PC-9 (cell line): ENCODE measurements at regions not wholly inside any gene's neighbourhood (a gene's known extent, or its start where the extent isn't known, plus 50 kb on each side); places are given as distances from the start of the nearest gene placed in this dataset.

ENCODE experiments used
- BruUV-seq: library from RNA; stranded (reverse); fragments of 400-500 nt; replicated peaks from 2 replicates; lab custom pipeline; 2021; lab: Mats Ljungman, UMichigan
- CTCF ChIA-PET: fragments of 300-600 bp; sonication (Branson Sonifier 250); formaldehyde crosslinking; loops from one replicate; lab custom pipeline; 2022; ENCODE audit warnings: antibody characterized with exemption; lab: Charles Lee
- POLR2A ChIA-PET: fragments of 300-600 bp; sonication (Branson Sonifier 250); formaldehyde crosslinking; loops from one replicate; lab custom pipeline; 2022; ENCODE audit warnings: antibody characterized with exemption; ENCODE audit not compliant: unreplicated experiment; lab: Charles Lee
- DNase-seq, 2 experiments: peaks; one replicate each; pipeline versions ENCODE4 v3.0.0 to v3.0.0-alpha.2; 2015 to 2022; ENCODE audit warnings: mixed read lengths in 1 of 2
- H2AFZ ChIP-seq: fragments of 200-600 bp; sonication (generic); 2 replicates; pipeline ENCODE4 v1.8.1; 2017; ENCODE audit warnings: antibody characterized with exemption
- H3F3A ChIP-seq: fragments of 200-600 bp; sonication (generic); 2 replicates; pipeline ENCODE4 v1.8.1; 2017; ENCODE audit warnings: antibody characterized with exemption, mild to moderate bottlenecking, low read depth; ENCODE audit not compliant: insufficient read depth
- H3K27ac ChIP-seq: fragments of 200-600 bp; sonication (generic); 2 replicates; pipeline ENCODE4 v1.6.1; 2016; ENCODE audit warnings: mixed run types
- H3K27me3 ChIP-seq: fragments of 200-600 bp; sonication (generic); 2 replicates; pipeline ENCODE4 v1.6.1; 2016; ENCODE audit warnings: low read depth, mixed run types; ENCODE audit not compliant: insufficient read depth
- H3K36me3 ChIP-seq: fragments of 200-600 bp; sonication (generic); 2 replicates; pipeline ENCODE4 v1.6.1; 2016; ENCODE audit warnings: low read depth, mixed run types
- H3K4me1 ChIP-seq: fragments of 200-600 bp; sonication (generic); replicated peaks from 2 replicates; pipeline ENCODE4 v1.6.1; 2016; ENCODE audit warnings: mixed run types; ENCODE audit not compliant: insufficient read depth
- H3K4me2 ChIP-seq: fragments of 200-600 bp; sonication (generic); 2 replicates; pipeline ENCODE4 v1.6.1; 2017; ENCODE audit warnings: mixed run types
- H3K4me3 ChIP-seq: fragments of 200-600 bp; sonication (generic); 2 replicates; pipeline ENCODE4 v1.6.1; 2016; ENCODE audit warnings: mixed run types
- H3K79me2 ChIP-seq: fragments of 200-600 bp; sonication (generic); 2 replicates; pipeline ENCODE4 v1.6.1; 2017; ENCODE audit warnings: low read depth, mixed run types
- H3K9me2 ChIP-seq: fragments of 200-600 bp; sonication (generic); 2 replicates; pipeline ENCODE4 v1.8.1; 2017; ENCODE audit warnings: mild to moderate bottlenecking; ENCODE audit not compliant: insufficient read depth
- H3K9me3 ChIP-seq: fragments of 200-600 bp; sonication (generic); 2 replicates; pipeline ENCODE4 v1.8.1; 2016; ENCODE audit warnings: low read depth; ENCODE audit not compliant: insufficient read depth
- H4K20me1 ChIP-seq: fragments of 200-600 bp; sonication (generic); 2 replicates; pipeline ENCODE4 v1.8.1; 2017; ENCODE audit not compliant: insufficient read depth
- CTCF ChIP-seq: fragments of 200-600 bp; sonication (generic); conservative IDR thresholded peaks from 2 replicates; pipeline ENCODE4 v1.6.1; 2017; ENCODE audit warnings: mixed run types, antibody characterized with exemption, mild to moderate bottlenecking, moderate library complexity
- EZH2 ChIP-seq: fragments of 200-600 bp; sonication (generic); IDR thresholded peaks from 2 replicates; pipeline ENCODE4 v1.8.0; 2017; ENCODE audit warnings: antibody characterized with exemption, low read depth
- intact Hi-C: fragments of 100-400 bp; cut with micrococcal nuclease; formaldehyde crosslinking; loops from one replicate; pipeline ENCODE4 v1.10.0; 2022; ENCODE audit not compliant: unreplicated experiment

DNA sequence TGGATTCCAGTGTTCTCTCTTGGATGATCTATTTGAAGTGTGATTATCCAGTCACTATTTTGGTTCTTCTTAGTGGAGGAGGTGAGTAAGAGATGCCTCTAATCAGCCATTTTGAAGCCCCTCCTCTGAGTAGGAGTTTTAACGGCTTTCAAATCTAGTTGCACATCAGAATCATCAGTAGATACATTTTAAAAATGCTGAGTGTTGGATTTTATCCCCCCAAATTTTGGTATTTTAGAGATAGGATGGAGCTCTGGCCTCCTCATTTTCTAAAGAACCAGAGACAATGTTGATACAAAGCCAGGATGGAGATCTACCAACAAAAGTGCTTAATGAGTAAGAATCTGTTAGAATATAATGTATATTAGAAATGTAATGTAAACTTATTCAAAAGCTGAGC, 1061.0 kb upstream of the WWC1 start:
- H3K4me2 ChIP-seq, result no peak overlapping the region
- no peaks in the 10 kb centered on the region for H3F3A ChIP-seq
- no peaks in the 10 kb centered on the region for H4K20me1 ChIP-seq
- no peak overlapping the region for H2AFZ ChIP-seq
- H3K9me3 ChIP-seq, result no peaks in the 10 kb centered on the region
- no peaks in the 10 kb centered on the region for H3K79me2 ChIP-seq
- no TSS peak for BruUV-seq
- no peak overlapping the region for H3K4me3 ChIP-seq
- ChIA-PET CTCF (no interaction called here), POLR2A (no interaction called here)
- H3K4me1 ChIP-seq, result no peaks in the 10 kb centered on the region
- no peak for DNase-seq
- no peaks in the 10 kb centered on the region for H3K27me3 ChIP-seq
- H3K9me2 ChIP-seq, result no peaks in the 10 kb centered on the region
- intact Hi-C loops, result no loop called here
- TF ChIP-seq EZH2, result no peak
- no peak for TF ChIP-seq CTCF
- H3K27ac ChIP-seq, result no peak overlapping the region
- H3K36me3 ChIP-seq, result no peaks in the 10 kb centered on the region

- POLR2A ChIA-PET, result no interaction called here
- DNase-seq, result no peak
- Histone ChIP-seq H3F3A (no peaks in the 10 kb centered on the region), H2AFZ (no peak overlapping the region), H3K9me3 (no peaks in the 10 kb centered on the region), H3K4me1 (no peaks in the 10 kb centered on the region), H3K79me2 (no peaks in the 10 kb centered on the region), H4K20me1 (no peaks in the 10 kb centered on the region), H3K4me3 (no peak overlapping the region), H3K27me3 (no peaks in the 10 kb centered on the region), H3K27ac (no peak overlapping the region), H3K4me2 (no peak overlapping the region), H3K9me2 (no peaks in the 10 kb centered on the region), H3K36me3 (no peaks in the 10 kb centered on the region)
- TF ChIP-seq EZH2 (no peak), CTCF (no peak)
- no TSS peak for BruUV-seq
- intact Hi-C loops, result no loop called here
- CTCF ChIA-PET, result no interaction called here
Measured at GRCh38 chr5:167232675-167233311, 1058.7 kb upstream of the WWC1 start.

DNA sequence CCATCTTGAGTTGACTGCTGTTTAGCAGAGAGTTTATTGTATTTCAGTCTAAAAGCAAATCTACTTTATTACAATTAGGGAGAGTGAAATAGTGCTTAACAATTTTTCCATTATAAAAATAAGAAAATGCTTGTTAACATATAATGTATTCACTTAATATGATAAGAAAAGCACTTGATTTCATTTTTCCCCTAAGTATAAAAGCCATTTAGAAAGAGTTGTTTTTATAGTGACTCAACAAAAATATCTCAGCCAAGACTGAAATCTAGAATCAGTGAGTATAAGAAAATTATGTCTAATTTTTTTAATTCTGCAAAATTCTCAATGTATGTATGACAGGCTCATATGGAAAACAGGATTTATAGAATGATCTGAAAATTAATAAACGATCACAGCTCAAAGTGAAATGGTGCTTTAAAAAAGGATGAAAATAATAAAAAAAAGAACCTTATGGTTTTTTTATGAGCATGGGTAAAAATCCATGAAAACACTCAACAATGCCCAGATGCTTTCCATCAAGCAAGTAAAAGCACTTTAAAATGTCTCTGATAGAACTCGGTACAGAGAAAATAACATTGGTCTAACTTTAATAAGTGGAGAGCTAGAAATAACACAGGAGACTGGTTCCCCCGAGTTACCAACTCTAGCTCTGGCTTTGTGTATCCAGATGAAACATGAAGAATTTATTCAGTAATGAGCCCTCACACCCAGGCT, 1057.8 kb upstream of the WWC1 start:
- DNase-seq, result no peak
- no peaks in the 10 kb centered on the region for H3K79me2 ChIP-seq
- BruUV-seq, result no TSS peak
- CTCF ChIA-PET, result no interaction called here
- TF ChIP-seq EZH2, result no peak
- no peak for TF ChIP-seq CTCF
- H3K9me3 ChIP-seq, result peaks cover 3% of the 10 kb centered on the region; the same call in 1 of the 2 replicates
- H3K4me3 ChIP-seq, result no peak overlapping the region
- H3K36me3 ChIP-seq, result no peaks in the 10 kb centered on the region
- intact Hi-C loops, result no loop called here
- H3F3A ChIP-seq, result no peaks in the 10 kb centered on the region
- H3K4me2 ChIP-seq, result no peak overlapping the region
- no peak overlapping the region for H2AFZ ChIP-seq
- no peaks in the 10 kb centered on the region for H3K9me2 ChIP-seq
- POLR2A ChIA-PET, result interaction anchor here (0.7 kb wide), 1 partner anchor 19 kb away, joined by 4 read pairs; no protein-coding TSS in a partner anchor
- no peaks in the 10 kb centered on the region for H3K4me1 ChIP-seq
- no peaks in the 10 kb centered on the region for H3K27me3 ChIP-seq
- H3K27ac ChIP-seq, result no peak overlapping the region
- no peaks in the 10 kb centered on the region for H4K20me1 ChIP-seq
